Gastroesophageal sphincter (tissue), 4 donors: ENCODE measurements at regions not wholly inside any gene's neighbourhood (a gene's known extent, or its start where the extent isn't known, plus 50 kb on each side); places are given as distances from the start of the nearest gene placed in this dataset.

Experiments
- ATAC-seq: fragments of 150-250 bp; one replicate; pipeline ENCODE4 v1.9.1; 2016; ENCODE audit warnings: mild to moderate bottlenecking, moderate library complexity
- H3K27ac ChIP-seq, 4 donors: fragments of 200-600 bp; sonication (generic) in 3 of 4; 1 replicate in 3 of 4; 2 replicates in 1 of 4; pipeline ENCODE4 v1.5.1; 2016 to 2019
- H3K27me3 ChIP-seq: fragments of 200-600 bp; sonication (generic); one replicate; pipeline ENCODE4 v1.5.1; 2019
- H3K36me3 ChIP-seq, 2 donors: fragments of 200-600 bp; sonication (generic); one replicate each; pipeline ENCODE4 v1.5.1; 2019; ENCODE audit warnings: control low read depth in 1 of 2
- H3K4me1 ChIP-seq, 3 donors: fragments of 200-600 bp; sonication (generic); 1 replicate in 2 of 3; 2 replicates in 1 of 3; pipeline ENCODE4 v1.5.1; 2016 to 2019; ENCODE audit warnings: control low read depth in 2 of 3
- H3K4me3 ChIP-seq, 2 donors: fragments of 200-600 bp; sonication (generic); one replicate each; pipeline ENCODE4 v1.5.1; 2019; ENCODE audit warnings: mild to moderate bottlenecking in 1 of 2, moderate library complexity in 1 of 2
- H3K9me3 ChIP-seq, 3 donors: fragments of 200-600 bp; sonication (generic); one replicate each; pipeline ENCODE4 v1.5.1; 2017 to 2019; ENCODE audit warnings: control low read depth in 2 of 3
- CTCF ChIP-seq, 4 experiments: fragments of 200-600 bp in 2 of 4; fragments of 450-650 bp in 2 of 4; sonication (generic) in 1 of 4; IDR thresholded peaks; one replicate each; pipeline ENCODE4 v1.5.1; 2017 to 2019; ENCODE audit warnings: antibody characterized with exemption in 4 of 4, mild to moderate bottlenecking in 2 of 4, moderate library complexity in 2 of 4
- EP300 ChIP-seq: sonication (generic); formaldehyde crosslinking; IDR thresholded peaks from one replicate; pipeline ENCODE4 v1.6.1; 2017; ENCODE audit warnings: antibody characterized with exemption, mild to moderate bottlenecking
- POLR2A ChIP-seq, 2 donors: fragments of 450-650 bp; IDR thresholded peaks; one replicate each; pipeline ENCODE4 v1.6.1; 2017; ENCODE audit warnings: antibody characterized with exemption in 2 of 2, mild to moderate bottlenecking in 2 of 2, moderate library complexity in 1 of 2
- POLR2AphosphoS5 ChIP-seq: sonication (generic); formaldehyde crosslinking; IDR thresholded peaks from one replicate; pipeline ENCODE4 v1.6.1; 2017; ENCODE audit warnings: antibody characterized with exemption
- WGBS, 2 donors: methylation state at CpG; one replicate each; pipeline ENCODE4 v1.1.5; 2018; ENCODE audit warnings: low coverage in 1 of 2; 5-methylcytosine and 5-hydroxymethylcytosine counted together

- Histone ChIP-seq H3K27ac (peak overlapping the region in 2 of 4 donors; percentile 37 to 52), H3K4me1 (peaks cover 0 to 19% (median 0%) of the 10 kb centered on the region in 3 donors), H3K27me3 (no peaks in the 10 kb centered on the region), H3K36me3 (no peaks in the 10 kb centered on the region), H3K9me3 (no peaks in the 10 kb centered on the region), H3K4me3 (no peak overlapping the region)
- peak; percentile 89 for ATAC-seq
- WGBS, 2 donors: 35 to 38% methylated on average over 9 to 10 of the region's 10 CpGs
- peak in 2 of 4 experiments; percentile 8 for TF ChIP-seq CTCF (IDR thresholded peaks at IDR 0.05)
- no peak for TF ChIP-seq EP300
- no peak for TF ChIP-seq POLR2A (IDR thresholded peaks at IDR 0.05)
These were observed 452.3 kb upstream of the ID2 start for GRCh38 chr2:8229546-8229986.

GRCh38 chr2:8230466-8230865 is 451.4 kb upstream of the ID2 start:
- H3K9me3 ChIP-seq: no peaks in the 10 kb centered on the region
- 94% methylated on average over 1 of the region's 1 CpG; no CpG with 5 or more reads in 1 of the 2 donors for WGBS, 2 donors
- H3K27me3 ChIP-seq: no peaks in the 10 kb centered on the region
- TF ChIP-seq POLR2AphosphoS5 (no peak), CTCF (IDR thresholded peaks at IDR 0.05) (no peak), POLR2A (IDR thresholded peaks at IDR 0.05) (no peak), EP300 (no peak)
- H3K36me3 ChIP-seq: no peaks in the 10 kb centered on the region
- ATAC-seq: no peak
- H3K4me1 ChIP-seq: peaks cover 0 to 16% (median 0%) of the 10 kb centered on the region in 3 donors
- no peak overlapping the region for H3K27ac ChIP-seq
- H3K4me3 ChIP-seq: no peak overlapping the region

- Histone ChIP-seq H3K4me3 (no peak overlapping the region), H3K9me3 (no peaks in the 10 kb centered on the region), H3K36me3 (no peaks in the 10 kb centered on the region), H3K27me3 (no peaks in the 10 kb centered on the region), H3K27ac (no peak overlapping the region), H3K4me1 (peaks cover 0 to 15% (median 0%) of the 10 kb centered on the region in 3 donors)
- TF ChIP-seq CTCF (IDR thresholded peaks at IDR 0.05): no peak
- no peak for TF ChIP-seq EP300
- no peak for TF ChIP-seq POLR2AphosphoS5
- TF ChIP-seq POLR2A (IDR thresholded peaks at IDR 0.05): no peak
- ATAC-seq: no peak
- WGBS, 2 donors: 97 to 100% methylated on average over 1 to 3 of the region's 3 CpGs
These were observed 450.0 kb upstream of the ID2 start for GRCh38 chr2:8231902-8232301.

- no peak for ATAC-seq
- TF ChIP-seq EP300 (no peak), CTCF (IDR thresholded peaks at IDR 0.05) (no peak), POLR2A (IDR thresholded peaks at IDR 0.05) (no peak), POLR2AphosphoS5 (no peak)
- H3K27me3 ChIP-seq: no peaks in the 10 kb centered on the region
- no peak overlapping the region for H3K27ac ChIP-seq
- H3K36me3 ChIP-seq: no peaks in the 10 kb centered on the region
- no peak overlapping the region for H3K4me3 ChIP-seq
- WGBS, 2 donors: 67 to 88% methylated on average over 1 of the region's 1 CpG
- H3K9me3 ChIP-seq: no peaks in the 10 kb centered on the region
- peaks cover 0 to 15% (median 0%) of the 10 kb centered on the region in 3 donors for H3K4me1 ChIP-seq
These were observed 449.0 kb upstream of the ID2 start for GRCh38 chr2:8232871-8233270.

GRCh38 chr2:8234253-8234652 is 447.6 kb upstream of the ID2 start:
- peak; percentile 49 for ATAC-seq
- TF ChIP-seq EP300 (no peak), POLR2AphosphoS5 (no peak), POLR2A (IDR thresholded peaks at IDR 0.05) (no peak), CTCF (IDR thresholded peaks at IDR 0.05) (no peak)
- H3K36me3 ChIP-seq: no peaks in the 10 kb centered on the region
- peaks cover 0 to 13% (median 0%) of the 10 kb centered on the region in 3 donors for H3K4me1 ChIP-seq
- H3K27me3 ChIP-seq: no peaks in the 10 kb centered on the region
- no peaks in the 10 kb centered on the region for H3K9me3 ChIP-seq
- H3K27ac ChIP-seq: no peak overlapping the region
- H3K4me3 ChIP-seq: no peak overlapping the region
- 68 to 100% methylated on average over 1 to 3 of the region's 3 CpGs for WGBS, 2 donors
